HCT116 (cell line): ENCODE measurements at regions not wholly inside any gene's neighbourhood (a gene's known extent, or its start where the extent isn't known, plus 50 kb on each side); places are given as distances from the start of the nearest gene placed in this dataset.

Source experiments
- ATAC-seq: fragments of 200-7000 bp; cut with Tn5 transposase; 2 replicates; pipeline ENCODE4 v1.9.1; 2020; ENCODE audit warnings: mild to moderate bottlenecking, moderate library complexity
- BruUV-seq: library from RNA; stranded (reverse); fragments of 400-500 nt; replicated peaks from 2 replicates; lab custom pipeline; 2021; lab: Mats Ljungman, UMichigan
- CTCF ChIA-PET: fragments of 300-600 bp; sonication (Branson Sonifier 250); formaldehyde crosslinking; loops from one replicate; lab custom pipeline; 2021; ENCODE audit warnings: antibody characterized with exemption; lab: Charles Lee
- POLR2A ChIA-PET: fragments of 300-600, 350-600 bp; sonication (Branson Sonifier 250); formaldehyde crosslinking; loops from one replicate; lab custom pipeline; 2021; ENCODE audit warnings: antibody characterized with exemption; lab: Charles Lee
- RAD21 ChIA-PET, 2 experiments: fragments of 300-600 bp; sonication (Branson Sonifier 250); formaldehyde crosslinking; loops; one replicate each; lab custom pipeline; 2023; ENCODE audit warnings: low total read pairs in 2 of 2; ENCODE audit not compliant: uncharacterized antibody in 2 of 2, unreplicated experiment in 2 of 2, low non-redundant PET in 1 of 2; lab: Charles Lee
- DNase-seq: peaks from one replicate; pipeline ENCODE4 v3.0.0-alpha.2; 2010; ENCODE audit warnings: low read depth, low spot score
- H2AFZ ChIP-seq: fragments of 200-600 bp; shearing (Covaris generic), sonication (generic); 2 replicates; pipeline ENCODE4 v1.6.1; 2017; ENCODE audit warnings: low read depth, mixed run types, mixed read lengths, antibody characterized with exemption, low read length; ENCODE audit not compliant: poor library complexity, severe bottlenecking
- H3K27ac ChIP-seq: 2 replicates; pipeline ENCODE4 v1.5.1; 2012; ENCODE audit warnings: low read depth, low read length
- H3K27me3 ChIP-seq: fragments of 200-600 bp; sonication (generic); 2 replicates; pipeline ENCODE4 v1.6.1; 2016; ENCODE audit warnings: mixed run types, low read length, mixed read lengths; ENCODE audit not compliant: insufficient read depth
- H3K36me3 ChIP-seq, 2 experiments: fragments of 200-500 bp in 1 of 2; fragments of 200-600 bp in 1 of 2; sonication (Bioruptor generic) in 1 of 2; sonication (generic) in 1 of 2; 2 replicates each; pipeline versions ENCODE4 v1.5.1 to v1.6.1; 2014 to 2016; ENCODE audit warnings: low read length in 2 of 2, inconsistent platforms in 1 of 2, mixed read lengths in 1 of 2, mixed run types in 1 of 2; ENCODE audit not compliant: insufficient read depth in 2 of 2, control insufficient read depth in 1 of 2
- H3K4me1 ChIP-seq, 2 experiments: fragments of 200-600 bp in 1 of 2; sonication (generic) in 1 of 2; 2 replicates each; pipeline versions ENCODE4 v1.5.1 to v1.6.1; 2012 to 2017; ENCODE audit warnings: low read length in 2 of 2, inconsistent platforms in 1 of 2, mild to moderate bottlenecking in 1 of 2, mixed read lengths in 1 of 2, mixed run types in 1 of 2, moderate library complexity in 1 of 2; ENCODE audit not compliant: insufficient read depth in 2 of 2, control insufficient read depth in 1 of 2
- H3K4me2 ChIP-seq: fragments of 200-600 bp; sonication (generic); 2 replicates; pipeline ENCODE4 v1.6.1; 2017; ENCODE audit warnings: mixed run types, low read length, mixed read lengths
- H3K4me3 ChIP-seq, 2 experiments: fragments of 200-600 bp in 1 of 2; sonication (generic) in 1 of 2; replicated peaks in 1 of 2; 2 replicates each; pipeline ENCODE4 v1.5.1; 2011 to 2016; ENCODE audit warnings: low read length in 2 of 2, control low read depth in 1 of 2, low read depth in 1 of 2, mild to moderate bottlenecking in 1 of 2, mixed read lengths in 1 of 2, mixed run types in 1 of 2
- H3K79me2 ChIP-seq: fragments of 200-600 bp; sonication (generic); 2 replicates; pipeline ENCODE4 v1.6.1; 2017; ENCODE audit warnings: mild to moderate bottlenecking, mixed run types, low read length, moderate library complexity, mixed read lengths; ENCODE audit not compliant: insufficient read depth
- H3K9ac ChIP-seq: fragments of 200-600 bp; sonication (generic); 2 replicates; pipeline ENCODE4 v1.6.1; 2016; ENCODE audit warnings: low read length, mixed read lengths
- H3K9me2 ChIP-seq: fragments of 200-600 bp; sonication (generic), shearing (Covaris generic); 2 replicates; pipeline ENCODE4 v1.6.1; 2017; ENCODE audit warnings: mixed run types, mild to moderate bottlenecking, moderate library complexity; ENCODE audit not compliant: insufficient read depth
- H3K9me3 ChIP-seq, 2 experiments: fragments of 200-500 bp in 1 of 2; fragments of 200-600 bp in 1 of 2; sonication (Bioruptor generic) in 1 of 2; sonication (generic) in 1 of 2; 2 replicates each; pipeline ENCODE4 v1.6.1; 2014 to 2017; ENCODE audit warnings: low read length in 2 of 2, mixed read lengths in 2 of 2, inconsistent platforms in 1 of 2, low read depth in 1 of 2, mild to moderate bottlenecking in 1 of 2, mixed run types in 1 of 2, moderate library complexity in 1 of 2; ENCODE audit not compliant: control insufficient read depth in 1 of 2, insufficient read depth in 1 of 2
- H4K20me1 ChIP-seq: fragments of 200-600 bp; sonication (generic), shearing (Covaris generic); 2 replicates; pipeline ENCODE4 v1.6.1; 2017; ENCODE audit warnings: mixed run types, mild to moderate bottlenecking, moderate library complexity; ENCODE audit not compliant: insufficient read depth
- ATF3 ChIP-seq: IDR thresholded peaks from 2 replicates; pipeline ENCODE4 v1.6.1; 2012
- CBX3 ChIP-seq: IDR thresholded peaks from 2 replicates; pipeline ENCODE4 v1.6.1; 2012; ENCODE audit warnings: low read depth
- ELF1 ChIP-seq: IDR thresholded peaks from 2 replicates; pipeline ENCODE4 v1.6.1; 2012; ENCODE audit warnings: low read depth, borderline replicate concordance
- EZH2phosphoT487 ChIP-seq: fragments of 200-600 bp; IDR thresholded peaks from 2 replicates; pipeline ENCODE4 v1.6.1; 2018; ENCODE audit warnings: antibody characterized with exemption, borderline replicate concordance
- JUND ChIP-seq: IDR thresholded peaks from 2 replicates; pipeline ENCODE4 v1.6.1; 2012
- POLR2AphosphoS5 ChIP-seq: IDR thresholded peaks from 2 replicates; pipeline ENCODE4 v1.6.1; 2011; ENCODE audit warnings: mild to moderate bottlenecking, low read depth, low read length, moderate library complexity
- TCF7L2 ChIP-seq: IDR thresholded peaks from 2 replicates; pipeline ENCODE4 v1.7.0; 2011; ENCODE audit warnings: borderline replicate concordance, inconsistent platforms; ENCODE audit not compliant: insufficient read depth, insufficient read length; ENCODE audit errors: extremely low read depth
- YY1 ChIP-seq: IDR thresholded peaks from 2 replicates; pipeline ENCODE4 v1.6.1; 2011; ENCODE audit warnings: low read length, low read depth, moderate library complexity, mild to moderate bottlenecking; ENCODE audit not compliant: insufficient replicate concordance; ENCODE audit errors: extremely low read depth
- ZFX ChIP-seq: fragments of 450-650 bp; IDR thresholded peaks from 2 replicates; pipeline ENCODE4 v1.6.1; 2017
- intact Hi-C: fragments of 100-400 bp; cut with micrococcal nuclease; formaldehyde crosslinking; loops from 2 replicates; pipeline ENCODE4 v1.10.0; 2022

DNA sequence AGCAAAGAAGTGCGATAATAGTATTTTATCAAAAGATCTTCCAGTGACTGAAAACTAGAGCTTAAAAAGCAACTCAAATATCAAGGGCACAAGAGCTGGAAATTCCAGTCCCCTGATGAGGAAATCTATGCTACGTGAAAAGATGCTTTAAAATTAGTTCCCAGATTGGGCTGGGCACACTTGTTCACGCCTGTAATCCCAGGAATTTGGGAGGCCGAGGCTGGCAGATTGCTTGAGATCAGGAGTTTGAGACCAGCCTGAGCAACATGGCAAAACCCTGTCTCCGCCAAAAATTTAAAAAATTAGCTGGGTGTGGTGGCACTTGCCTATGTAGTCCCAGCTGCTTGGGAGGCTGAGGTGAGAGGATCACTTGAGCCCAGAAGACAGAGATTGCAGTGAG, 138.8 kb downstream of the SEMA6D start:
- ChIA-PET CTCF (no interaction called here), POLR2A (no interaction called here), RAD21 (no interaction called here)
- Histone ChIP-seq H3K79me2 (no peaks in the 10 kb centered on the region), H3K4me2 (no peak overlapping the region), H3K4me3 (no peak overlapping the region), H3K27ac (no peak overlapping the region), H4K20me1 (no peaks in the 10 kb centered on the region), H2AFZ (no peak overlapping the region), H3K36me3 (no peaks in the 10 kb centered on the region), H3K4me1 (no peaks in the 10 kb centered on the region), H3K9me2 (no peaks in the 10 kb centered on the region), H3K9me3 (peaks cover 5 to 30% of the 10 kb centered on the region in 2 experiments; a peak in 2 of 4 replicates), H3K27me3 (no peaks in the 10 kb centered on the region), H3K9ac (no peak overlapping the region)
- BruUV-seq, result no TSS peak
- DNase-seq (no peak), ATAC-seq (no peak)
- TF ChIP-seq ELF1, result no peak
- intact Hi-C loops, result no loop called here

GRCh38 chr15:47857014-47857775, 139.9 kb downstream of the SEMA6D start:
- CTCF ChIA-PET, result no interaction called here
- no peak for DNase-seq
- ATAC-seq, result no peak

More at GRCh38 chr15:47857014-47857775, 139.9 kb downstream of the SEMA6D start:
- Histone ChIP-seq H3K27me3 (no peaks in the 10 kb centered on the region), H3K9me3 (peaks cover 5 to 30% of the 10 kb centered on the region in 2 experiments; a peak in 2 of 4 replicates), H4K20me1 (no peaks in the 10 kb centered on the region), H3K4me2 (no peak overlapping the region), H3K9ac (no peak overlapping the region), H3K4me3 (no peak overlapping the region), H3K27ac (no peak overlapping the region), H3K4me1 (no peaks in the 10 kb centered on the region), H2AFZ (no peak overlapping the region), H3K36me3 (no peaks in the 10 kb centered on the region), H3K9me2 (no peaks in the 10 kb centered on the region), H3K79me2 (no peaks in the 10 kb centered on the region)
- BruUV-seq, result no TSS peak
- intact Hi-C loops, result no loop called here
- RAD21 ChIA-PET, result no interaction called here
- POLR2A ChIA-PET, result interaction anchor here (0.6 kb wide), 1 partner anchor 619 kb away, joined by 4 read pairs; no protein-coding TSS in a partner anchor
- TF ChIP-seq POLR2AphosphoS5 (no peak), JUND (no peak), CBX3 (no peak), TCF7L2 (no peak), YY1 (no peak), ZFX (no peak), EZH2phosphoT487 (no peak), ATF3 (no peak)
